ENCODE measurements at regions not wholly inside any gene's neighbourhood (a gene's known extent, or its start where the extent isn't known, plus 50 kb on each side); places are given as distances from the start of the nearest gene placed in this dataset.
"Not testable (repeated sequence)": the region's sequence is repeated elsewhere in the genome, so short reads cannot be mapped to it uniquely, and the experiment has no call there.

DNA sequence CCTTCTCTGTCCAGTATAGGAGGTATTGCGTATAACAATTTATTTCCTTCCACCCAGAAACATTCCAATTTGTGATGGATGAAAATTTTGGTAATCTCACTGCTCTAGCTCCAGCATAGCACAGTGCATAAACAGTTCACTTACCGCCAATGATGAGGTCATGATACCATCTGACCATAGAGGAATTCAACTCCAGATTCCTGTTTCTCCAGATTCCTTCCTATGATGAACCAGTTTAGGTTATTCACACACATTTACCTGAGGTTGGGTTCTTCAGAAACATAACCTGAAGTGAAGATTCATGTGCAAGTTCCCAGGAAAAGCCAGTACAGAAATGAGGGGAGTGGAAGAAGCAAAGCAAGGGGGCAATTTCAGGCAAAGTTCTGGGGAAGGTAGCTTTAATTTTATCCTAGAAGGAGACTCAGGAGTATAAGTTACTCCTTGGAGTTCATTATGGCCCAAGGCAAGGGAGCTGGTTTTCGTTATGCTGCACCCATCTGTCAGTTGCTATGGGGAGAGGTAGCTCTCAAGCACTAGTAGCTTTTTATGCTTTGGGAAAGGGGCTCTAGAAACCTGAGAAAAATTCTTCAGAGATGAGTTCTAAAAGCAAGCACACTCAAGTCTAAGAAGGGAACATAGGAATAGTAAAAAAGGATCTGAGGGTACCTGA lies 121.6 kb downstream of the CASP12 start:
- 88% methylated on average over 2 of the region's 3 CpGs for WGBS
- Histone ChIP-seq H3K9ac (ENCODE audit: low read depth, low read length) (no peak overlapping the region), H3K36me3 (ENCODE audit: insufficient read depth, low read length) (no peaks in the 10 kb centered on the region), H3K4me1 (ENCODE audit: insufficient read depth, low read length) (peaks cover 20% of the 10 kb centered on the region; the same call in 1 of the 2 replicates), H3K9me3 (ENCODE audit: insufficient read depth, low read depth, low read length) (peaks cover 8% of the 10 kb centered on the region; the same call in 1 of the 2 replicates), H3K4me3 (ENCODE audit: low read length) (no peak overlapping the region), H3K27ac (ENCODE audit: low read depth, low read length) (no peak overlapping the region), H3K27me3 (ENCODE audit: insufficient read depth, low read length) (no peaks in the 10 kb centered on the region)

- Histone ChIP-seq H3K27ac (ENCODE audit: low read depth, low read length) (no peak overlapping the region), H3K27me3 (ENCODE audit: insufficient read depth, low read length) (no peaks in the 10 kb centered on the region), H3K4me3 (ENCODE audit: low read length) (no peak overlapping the region), H3K9me3 (ENCODE audit: insufficient read depth, low read depth, low read length) (0 out of 2 replicates have a peak, but pooled peaks cover 8% of the 10 kb centered on the region), H3K9ac (ENCODE audit: low read depth, low read length) (no peak overlapping the region), H3K36me3 (ENCODE audit: insufficient read depth, low read length) (no peaks in the 10 kb centered on the region), H3K4me1 (ENCODE audit: insufficient read depth, low read length) (peaks cover 8% of the 10 kb centered on the region; the same call in 1 of the 2 replicates)
- WGBS, result no CpG with 5 or more reads among the region's 2 CpGs
Measured at GRCh38 chr11:104774578-104774977, 123.7 kb downstream of the CASP12 start.

GRCh38 chr11:104772806-104773241 lies 125.4 kb downstream of the CASP12 start:
- H3K27ac ChIP-seq (ENCODE audit: low read depth, low read length), result no peak overlapping the region
- H3K4me3 ChIP-seq (ENCODE audit: low read length), result no peak overlapping the region
- WGBS, result 83% methylated on average over 6 of the region's 6 CpGs
- peaks cover 8% of the 10 kb centered on the region; the same call in 1 of the 2 replicates for H3K4me1 ChIP-seq (ENCODE audit: insufficient read depth, low read length)
- no peaks in the 10 kb centered on the region for H3K27me3 ChIP-seq (ENCODE audit: insufficient read depth, low read length)
- no peaks in the 10 kb centered on the region for H3K36me3 ChIP-seq (ENCODE audit: insufficient read depth, low read length)
- no peak overlapping the region for H3K9ac ChIP-seq (ENCODE audit: low read depth, low read length)
- 0 out of 2 replicates have a peak, but pooled peaks cover 8% of the 10 kb centered on the region for H3K9me3 ChIP-seq (ENCODE audit: insufficient read depth, low read depth, low read length)

- 0 out of 2 replicates have a peak, but pooled peaks cover 8% of the 10 kb centered on the region for H3K9me3 ChIP-seq (ENCODE audit: insufficient read depth, low read depth, low read length)
- no peak overlapping the region for H3K9ac ChIP-seq (ENCODE audit: low read depth, low read length)
- peaks cover 8% of the 10 kb centered on the region; the same call in 1 of the 2 replicates for H3K4me1 ChIP-seq (ENCODE audit: insufficient read depth, low read length)
- H3K27ac ChIP-seq (ENCODE audit: low read depth, low read length), result no peak overlapping the region
- 94% methylated on average over 3 of the region's 3 CpGs for WGBS
- H3K36me3 ChIP-seq (ENCODE audit: insufficient read depth, low read length), result no peaks in the 10 kb centered on the region
- H3K4me3 ChIP-seq (ENCODE audit: low read length), result no peak overlapping the region
- H3K27me3 ChIP-seq (ENCODE audit: insufficient read depth, low read length), result no peaks in the 10 kb centered on the region
Measured at GRCh38 chr11:104771763-104772162, 126.5 kb downstream of the CASP12 start.

- H3K36me3 ChIP-seq (ENCODE audit: insufficient read depth, low read length); H3K4me3 ChIP-seq (ENCODE audit: low read length); H3K9ac ChIP-seq (ENCODE audit: low read depth, low read length); H3K4me1 ChIP-seq (ENCODE audit: insufficient read depth, low read length); H3K9me3 ChIP-seq (ENCODE audit: insufficient read depth, low read depth, low read length); H3K27ac ChIP-seq (ENCODE audit: low read depth, low read length); H3K27me3 ChIP-seq (ENCODE audit: insufficient read depth, low read length): not testable (repeated sequence)
- 95% methylated on average over 3 of the region's 3 CpGs for WGBS
Measured at GRCh38 chr11:104771046-104771445, 127.2 kb downstream of the CASP12 start.

DNA sequence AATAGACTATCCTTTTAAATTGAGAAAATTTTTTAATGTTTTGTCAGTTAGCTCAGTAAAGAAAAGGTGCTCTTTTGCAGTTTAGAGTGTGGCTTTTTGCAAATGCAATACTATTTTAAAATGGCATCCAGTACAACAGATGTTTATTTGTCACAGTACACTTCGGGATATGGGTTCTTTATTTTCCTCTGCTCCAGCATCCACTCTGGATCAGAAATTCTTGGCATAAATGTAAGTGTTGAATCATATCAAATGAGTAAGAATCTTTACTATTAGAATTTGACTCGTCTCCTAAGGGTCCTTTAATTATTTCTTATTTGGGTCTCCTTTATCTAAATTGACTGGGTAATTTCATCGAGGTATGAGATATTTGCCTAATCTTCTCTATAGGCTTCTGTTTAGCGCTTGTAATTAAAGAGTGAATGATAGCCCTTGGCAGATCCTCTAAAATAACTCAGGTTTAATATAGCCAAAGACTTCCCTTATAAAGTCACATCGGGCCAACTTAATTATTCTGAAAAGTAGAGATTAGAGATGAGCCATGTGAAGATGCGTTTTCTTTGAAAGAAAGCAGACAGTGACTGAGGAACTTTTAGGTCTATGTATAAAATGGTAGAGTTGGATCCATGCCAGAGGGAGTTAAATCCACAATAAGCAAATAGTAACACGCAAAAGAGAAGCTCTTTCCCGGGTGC lies 132.7 kb downstream of the CASP12 start:
- H3K27me3 ChIP-seq (ENCODE audit: insufficient read depth, low read length), result no peaks in the 10 kb centered on the region
- peaks cover 10% of the 10 kb centered on the region for H3K4me1 ChIP-seq (ENCODE audit: insufficient read depth, low read length)
- H3K9ac ChIP-seq (ENCODE audit: low read depth, low read length), result no peak overlapping the region
- no peak overlapping the region for H3K4me3 ChIP-seq (ENCODE audit: low read length)
- H3K27ac ChIP-seq (ENCODE audit: low read depth, low read length), result no peak overlapping the region
- no peaks in the 10 kb centered on the region for H3K36me3 ChIP-seq (ENCODE audit: insufficient read depth, low read length)
- WGBS, result 97% methylated on average over 7 of the region's 8 CpGs
- H3K9me3 ChIP-seq (ENCODE audit: insufficient read depth, low read depth, low read length), result no peaks in the 10 kb centered on the region

DNA sequence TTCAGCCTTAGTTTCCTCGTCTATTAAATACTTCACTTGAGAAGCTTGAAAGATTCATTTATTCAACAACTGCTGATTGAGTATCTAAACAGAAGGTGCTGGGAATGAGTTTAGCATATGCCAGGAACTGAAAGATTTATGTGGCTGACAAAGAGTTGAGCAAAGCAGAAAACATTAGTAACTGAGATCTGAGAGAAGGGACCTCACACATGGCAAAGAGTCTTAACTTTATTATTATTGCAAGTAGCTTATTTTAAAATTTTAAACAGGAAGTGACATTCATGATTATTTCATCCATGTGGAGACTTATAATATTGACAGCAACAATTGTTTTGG lies 133.6 kb downstream of the CASP12 start:
- H3K4me1 ChIP-seq (ENCODE audit: insufficient read depth, low read length), result peaks cover 10% of the 10 kb centered on the region
- H3K4me3 ChIP-seq (ENCODE audit: low read length), result no peak overlapping the region
- no peak overlapping the region for H3K27ac ChIP-seq (ENCODE audit: low read depth, low read length)
- no peaks in the 10 kb centered on the region for H3K27me3 ChIP-seq (ENCODE audit: insufficient read depth, low read length)
- H3K9ac ChIP-seq (ENCODE audit: low read depth, low read length), result no peak overlapping the region
- WGBS, result no CpG with 5 or more reads among the region's 1 CpG
- H3K9me3 ChIP-seq (ENCODE audit: insufficient read depth, low read depth, low read length), result no peaks in the 10 kb centered on the region
- H3K36me3 ChIP-seq (ENCODE audit: insufficient read depth, low read length), result no peaks in the 10 kb centered on the region

DNA sequence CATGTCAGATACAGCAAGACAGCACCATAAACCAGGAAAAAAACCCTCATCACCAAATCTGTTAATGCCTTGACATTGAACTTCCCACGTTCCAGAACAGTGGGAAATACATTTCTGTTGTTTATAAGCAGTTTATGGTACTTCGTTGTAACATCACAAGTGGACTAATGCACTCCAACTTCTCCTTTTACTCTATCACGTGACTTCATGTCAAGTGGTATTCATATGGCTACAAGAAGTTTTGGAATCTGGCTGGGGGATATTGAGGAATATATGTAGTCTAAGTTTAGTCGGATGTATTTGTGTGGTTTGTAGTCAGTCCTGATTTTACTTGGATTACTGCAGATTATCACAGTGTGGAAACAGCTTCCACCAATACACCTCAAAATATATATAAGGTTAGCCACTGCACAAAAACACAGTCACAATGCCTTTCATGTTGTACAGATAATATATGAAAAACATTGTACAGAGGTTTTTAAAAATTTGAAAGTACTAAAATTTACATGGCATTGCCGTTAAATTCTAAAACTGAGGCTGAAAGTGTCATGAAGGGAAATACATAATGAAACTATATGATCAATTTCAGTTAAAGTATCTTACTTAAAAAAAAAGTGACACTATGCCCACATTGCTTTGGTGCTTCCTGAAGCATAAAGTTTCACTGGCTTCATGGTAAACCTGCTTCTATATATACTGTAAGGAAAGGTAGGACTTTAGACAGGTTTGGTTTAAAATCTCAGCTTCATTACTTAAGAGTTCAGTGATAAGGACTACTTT lies 134.1 kb downstream of the CASP12 start:
- Histone ChIP-seq H3K4me3 (ENCODE audit: low read length) (no peak overlapping the region), H3K27ac (ENCODE audit: low read depth, low read length) (no peak overlapping the region), H3K9ac (ENCODE audit: low read depth, low read length) (no peak overlapping the region), H3K36me3 (ENCODE audit: insufficient read depth, low read length) (no peaks in the 10 kb centered on the region), H3K9me3 (ENCODE audit: insufficient read depth, low read depth, low read length) (no peaks in the 10 kb centered on the region), H3K27me3 (ENCODE audit: insufficient read depth, low read length) (no peaks in the 10 kb centered on the region), H3K4me1 (ENCODE audit: insufficient read depth, low read length) (peaks cover 10% of the 10 kb centered on the region)
- 95% methylated on average over 3 of the region's 5 CpGs for WGBS

GRCh38 chr11:104761511-104761910 lies 136.7 kb downstream of the CASP12 start:
- Histone ChIP-seq H3K9me3 (ENCODE audit: insufficient read depth, low read depth, low read length) (no peaks in the 10 kb centered on the region), H3K36me3 (ENCODE audit: insufficient read depth, low read length) (no peaks in the 10 kb centered on the region), H3K9ac (ENCODE audit: low read depth, low read length) (no peak overlapping the region), H3K4me1 (ENCODE audit: insufficient read depth, low read length) (peaks cover 10% of the 10 kb centered on the region), H3K4me3 (ENCODE audit: low read length) (no peak overlapping the region), H3K27me3 (ENCODE audit: insufficient read depth, low read length) (no peaks in the 10 kb centered on the region), H3K27ac (ENCODE audit: low read depth, low read length) (no peak overlapping the region)
- 100% methylated on average over 2 of the region's 2 CpGs for WGBS

DNA sequence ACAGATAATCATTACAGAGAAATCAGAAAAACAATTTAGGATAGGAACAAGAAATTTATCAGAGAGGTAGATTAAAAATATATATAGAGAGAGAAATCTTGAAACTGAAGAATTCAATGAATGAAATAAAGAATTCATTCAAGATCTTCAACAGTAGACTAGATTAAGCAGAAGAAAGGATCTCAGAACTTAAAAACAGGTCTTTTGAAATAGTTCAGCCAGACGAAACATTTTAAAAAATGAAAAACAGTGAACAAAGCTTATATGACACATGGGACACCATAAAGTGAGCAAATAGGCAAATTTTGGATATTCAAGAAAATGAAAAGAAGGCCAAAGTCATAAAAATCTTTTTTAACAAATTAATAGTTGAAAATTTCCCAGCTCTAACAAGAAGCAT lies 138.8 kb downstream of the CASP12 start:
- Histone ChIP-seq H3K27ac (ENCODE audit: low read depth, low read length) (no peak overlapping the region), H3K4me1 (ENCODE audit: insufficient read depth, low read length) (peaks cover 10% of the 10 kb centered on the region), H3K27me3 (ENCODE audit: insufficient read depth, low read length) (no peaks in the 10 kb centered on the region), H3K4me3 (ENCODE audit: low read length) (no peak overlapping the region), H3K9me3 (ENCODE audit: insufficient read depth, low read depth, low read length) (no peaks in the 10 kb centered on the region), H3K36me3 (ENCODE audit: insufficient read depth, low read length) (no peaks in the 10 kb centered on the region), H3K9ac (ENCODE audit: low read depth, low read length) (no peak overlapping the region)
- 71% methylated on average over 1 of the region's 1 CpG for WGBS

DNA sequence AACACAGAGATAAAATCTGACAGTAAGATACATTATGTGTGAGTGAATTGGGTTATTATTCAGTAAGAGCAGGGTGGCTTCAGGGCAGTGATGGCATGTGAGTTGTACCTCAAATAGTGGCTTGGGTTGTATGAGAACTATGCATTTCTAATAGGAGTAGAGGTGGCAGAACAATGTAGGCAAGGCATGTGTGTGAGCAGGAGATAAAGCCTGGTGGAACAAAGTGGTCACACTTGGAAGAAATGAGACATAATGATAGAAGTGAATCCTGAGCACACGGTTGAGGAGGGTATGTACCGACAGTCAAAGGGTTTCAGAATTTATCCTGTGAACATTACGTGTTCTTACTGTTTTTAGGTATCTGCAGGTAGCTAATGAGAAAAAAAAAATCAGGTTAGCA lies 159.3 kb downstream of the CASP12 start:
- 65% methylated on average over 3 of the region's 3 CpGs for WGBS
- no peak overlapping the region for H3K9ac ChIP-seq (ENCODE audit: low read depth, low read length)
- H3K9me3 ChIP-seq (ENCODE audit: insufficient read depth, low read depth, low read length), result no peaks in the 10 kb centered on the region
- no peaks in the 10 kb centered on the region for H3K27me3 ChIP-seq (ENCODE audit: insufficient read depth, low read length)
- no peaks in the 10 kb centered on the region for H3K36me3 ChIP-seq (ENCODE audit: insufficient read depth, low read length)
- H3K27ac ChIP-seq (ENCODE audit: low read depth, low read length), result no peak overlapping the region
- no peaks in the 10 kb centered on the region for H3K4me1 ChIP-seq (ENCODE audit: insufficient read depth, low read length)
- no peak overlapping the region for H3K4me3 ChIP-seq (ENCODE audit: low read length)

Data from HUES64 (cell line).